ENCODE measurements at regions not wholly inside any gene's neighbourhood (a gene's known extent, or its start where the extent isn't known, plus 50 kb on each side); places are given as distances from the start of the nearest gene placed in this dataset.

DNA sequence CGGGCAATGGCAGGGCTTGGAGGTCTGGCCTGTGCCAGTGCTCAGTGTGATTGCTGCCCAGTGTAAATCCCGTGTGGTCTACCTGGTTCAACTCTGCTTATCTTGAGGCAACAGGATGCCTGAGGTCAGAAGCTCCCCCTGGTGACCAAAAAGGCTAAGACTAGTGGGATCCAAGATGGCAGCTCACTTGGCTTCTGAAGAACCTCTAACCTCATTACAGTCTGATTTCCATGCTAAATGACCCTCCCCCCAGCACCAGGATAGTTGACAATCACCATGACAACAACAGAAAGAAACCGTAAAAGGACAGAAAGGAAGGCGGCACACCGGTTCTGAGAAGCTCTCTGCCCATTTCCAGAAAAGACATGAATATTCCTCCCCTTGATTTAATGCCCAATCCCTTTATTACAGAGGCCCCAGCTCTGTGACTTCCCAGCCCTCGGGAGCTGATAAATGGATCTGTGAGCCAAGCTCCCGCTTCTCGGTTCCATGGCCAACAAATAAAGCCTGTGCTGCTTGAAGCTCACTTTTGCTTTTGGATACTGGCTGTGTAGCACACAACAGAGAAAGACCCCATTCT lies 398.4 kb downstream of the CTTN start:
- Histone ChIP-seq H3K27me3 (ENCODE audit: low read depth) (no peaks in the 10 kb centered on the region), H3K4me3 (no peak overlapping the region), H3K27ac (no peak overlapping the region), H3K9me3 (peaks cover 20% of the 10 kb centered on the region), H3K4me1 (no peaks in the 10 kb centered on the region), H3K36me3 (no peaks in the 10 kb centered on the region)
- TF ChIP-seq, protein P1, sequence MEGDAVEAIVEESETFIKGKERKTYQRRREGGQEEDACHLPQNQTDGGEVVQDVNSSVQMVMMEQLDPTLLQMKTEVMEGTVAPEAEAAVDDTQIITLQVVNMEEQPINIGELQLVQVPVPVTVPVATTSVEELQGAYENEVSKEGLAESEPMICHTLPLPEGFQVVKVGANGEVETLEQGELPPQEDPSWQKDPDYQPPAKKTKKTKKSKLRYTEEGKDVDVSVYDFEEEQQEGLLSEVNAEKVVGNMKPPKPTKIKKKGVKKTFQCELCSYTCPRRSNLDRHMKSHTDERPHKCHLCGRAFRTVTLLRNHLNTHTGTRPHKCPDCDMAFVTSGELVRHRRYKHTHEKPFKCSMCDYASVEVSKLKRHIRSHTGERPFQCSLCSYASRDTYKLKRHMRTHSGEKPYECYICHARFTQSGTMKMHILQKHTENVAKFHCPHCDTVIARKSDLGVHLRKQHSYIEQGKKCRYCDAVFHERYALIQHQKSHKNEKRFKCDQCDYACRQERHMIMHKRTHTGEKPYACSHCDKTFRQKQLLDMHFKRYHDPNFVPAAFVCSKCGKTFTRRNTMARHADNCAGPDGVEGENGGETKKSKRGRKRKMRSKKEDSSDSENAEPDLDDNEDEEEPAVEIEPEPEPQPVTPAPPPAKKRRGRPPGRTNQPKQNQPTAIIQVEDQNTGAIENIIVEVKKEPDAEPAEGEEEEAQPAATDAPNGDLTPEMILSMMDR (IDR thresholded peaks at IDR 0.05) = no peak
- intact Hi-C loops (cut with DNase I) = no loop called here
- DNase-seq (peak; percentile 4), ATAC-seq (no peak)

GRCh38 chr11:70798296-70798695 lies 400.0 kb downstream of the CTTN start:
- ATAC-seq (no peak), DNase-seq (peak; percentile 37)
- TF ChIP-seq, protein P1 (IDR thresholded peaks at IDR 0.05) = no peak
- no peaks in the 10 kb centered on the region for H3K4me1 ChIP-seq
- no peaks in the 10 kb centered on the region for H3K36me3 ChIP-seq
- no peak overlapping the region for H3K4me3 ChIP-seq
- intact Hi-C loops (cut with DNase I) = no loop called here
- no peak overlapping the region for H3K27ac ChIP-seq
- peaks cover 10% of the 10 kb centered on the region for H3K9me3 ChIP-seq
- no peaks in the 10 kb centered on the region for H3K27me3 ChIP-seq (ENCODE audit: low read depth)

- no peak overlapping the region for H3K4me3 ChIP-seq
- TF ChIP-seq, protein P1 (IDR thresholded peaks at IDR 0.05) = no peak
- intact Hi-C loops (cut with DNase I) = no loop called here
- H3K9me3 ChIP-seq = no peaks in the 10 kb centered on the region
- no peaks in the 10 kb centered on the region for H3K36me3 ChIP-seq
- H3K27me3 ChIP-seq (ENCODE audit: low read depth) = no peaks in the 10 kb centered on the region
- no peaks in the 10 kb centered on the region for H3K4me1 ChIP-seq
- no peak for ATAC-seq
- no peak for DNase-seq
- H3K27ac ChIP-seq = no peak overlapping the region
These were observed 401.1 kb downstream of the CTTN start for GRCh38 chr11:70799386-70799785.

GRCh38 chr11:70802185-70802584 lies 403.9 kb downstream of the CTTN start:
- intact Hi-C loops (cut with DNase I) = no loop called here
- H3K27me3 ChIP-seq (ENCODE audit: low read depth) = no peaks in the 10 kb centered on the region
- peaks cover 3% of the 10 kb centered on the region for H3K36me3 ChIP-seq
- no peaks in the 10 kb centered on the region for H3K9me3 ChIP-seq
- ATAC-seq = no peak
- no peak overlapping the region for H3K4me3 ChIP-seq
- TF ChIP-seq, protein P1 (IDR thresholded peaks at IDR 0.05) = no peak
- H3K27ac ChIP-seq = no peak overlapping the region
- DNase-seq = no peak
- H3K4me1 ChIP-seq = no peaks in the 10 kb centered on the region

DNA sequence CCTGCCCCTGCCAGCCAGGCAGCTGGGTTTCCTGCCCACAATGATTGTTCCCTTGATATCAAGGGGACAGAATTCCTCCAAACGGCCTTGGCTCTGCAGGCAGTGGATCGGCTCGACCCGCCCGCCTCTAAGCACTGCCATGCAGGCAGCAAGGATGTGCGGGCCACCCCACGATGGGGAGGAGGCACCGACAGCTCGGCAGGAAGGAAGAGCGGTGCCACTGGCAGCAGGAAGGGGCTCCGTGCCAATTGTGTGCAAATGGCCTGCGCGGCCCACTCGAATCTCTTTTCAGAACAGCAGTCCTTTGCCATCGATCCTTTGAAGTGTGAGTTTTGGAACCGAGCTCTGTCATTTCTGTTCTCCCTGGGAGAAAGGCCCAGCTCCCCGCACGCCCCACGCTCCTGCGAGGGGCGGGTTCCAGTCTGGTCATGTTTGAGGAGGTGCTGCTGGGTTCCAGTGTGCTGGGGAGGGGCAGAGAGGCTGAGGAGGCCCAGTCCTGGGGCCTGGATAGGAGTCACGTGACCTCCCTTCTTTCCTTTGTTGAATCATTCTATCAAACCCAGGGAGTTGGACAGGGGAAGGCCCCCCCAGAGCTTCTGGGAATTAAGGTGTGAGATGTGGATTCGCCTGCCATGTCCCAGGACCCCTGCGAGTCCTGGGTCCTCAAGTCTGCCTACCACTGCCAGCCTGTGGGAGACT lies 406.0 kb downstream of the CTTN start:
- no peak for ATAC-seq
- Histone ChIP-seq H3K4me3 (no peak overlapping the region), H3K4me1 (no peaks in the 10 kb centered on the region), H3K27me3 (ENCODE audit: low read depth) (no peaks in the 10 kb centered on the region), H3K27ac (no peak overlapping the region), H3K36me3 (peaks cover 3% of the 10 kb centered on the region), H3K9me3 (no peaks in the 10 kb centered on the region)
- DNase-seq = no peak
- TF ChIP-seq, protein P1 (IDR thresholded peaks at IDR 0.05) = no peak
- intact Hi-C loops (cut with DNase I) = no loop called here

Measured in lower lobe of right lung (tissue), 2 donors.